Suprapubic skin (tissue), 4 donors: ENCODE measurements at regions not wholly inside any gene's neighbourhood (a gene's known extent, or its start where the extent isn't known, plus 50 kb on each side); places are given as distances from the start of the nearest gene placed in this dataset.

Source experiments
- EP300 ChIP-seq: sonication (generic); formaldehyde crosslinking; IDR thresholded peaks from one replicate; pipeline ENCODE4 v1.6.1; 2017; ENCODE audit warnings: antibody characterized with exemption
- POLR2A ChIP-seq, 2 donors: fragments of 450-650 bp; IDR thresholded peaks; one replicate each; pipeline ENCODE4 v1.6.1; 2017; ENCODE audit warnings: antibody characterized with exemption in 2 of 2, mild to moderate bottlenecking in 2 of 2, moderate library complexity in 2 of 2
- POLR2AphosphoS5 ChIP-seq, 3 donors: sonication (generic); formaldehyde crosslinking; IDR thresholded peaks; one replicate each; pipeline ENCODE4 v1.6.1; 2017; ENCODE audit warnings: antibody characterized with exemption in 3 of 3
- TF ChIP-seq, protein P1 (sequence below), 2 donors: fragments of 200-600 bp in 1 of 2; fragments of 450-650 bp in 1 of 2; sonication (generic) in 1 of 2; IDR thresholded peaks; one replicate each; pipeline ENCODE4 v1.5.1; 2016 to 2019; ENCODE audit warnings: antibody characterized with exemption in 2 of 2, mild to moderate bottlenecking in 1 of 2, moderate library complexity in 1 of 2

DNA sequence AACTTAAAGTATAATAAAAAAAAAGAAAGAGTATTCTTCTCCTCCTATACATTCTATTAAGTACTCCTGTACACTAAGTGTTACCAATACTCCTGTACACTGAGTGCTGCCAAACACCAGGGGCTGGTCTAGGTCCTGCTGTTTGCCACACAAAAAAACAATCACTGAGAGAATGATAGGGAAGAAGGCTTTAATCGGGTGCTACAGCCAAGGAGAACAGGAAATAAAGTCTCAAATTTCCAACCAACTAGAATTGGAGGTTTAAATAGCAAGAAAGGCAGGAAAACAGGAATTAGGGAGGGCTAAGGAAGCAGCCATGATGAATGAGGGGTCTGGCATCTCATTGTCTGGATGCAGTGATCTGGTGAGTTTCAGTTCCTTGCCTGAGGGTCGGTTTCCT is 239.8 kb downstream of the ZNF674 start:
- no peak for TF ChIP-seq POLR2A (IDR thresholded peaks at IDR 0.05)
- TF ChIP-seq, protein P1, sequence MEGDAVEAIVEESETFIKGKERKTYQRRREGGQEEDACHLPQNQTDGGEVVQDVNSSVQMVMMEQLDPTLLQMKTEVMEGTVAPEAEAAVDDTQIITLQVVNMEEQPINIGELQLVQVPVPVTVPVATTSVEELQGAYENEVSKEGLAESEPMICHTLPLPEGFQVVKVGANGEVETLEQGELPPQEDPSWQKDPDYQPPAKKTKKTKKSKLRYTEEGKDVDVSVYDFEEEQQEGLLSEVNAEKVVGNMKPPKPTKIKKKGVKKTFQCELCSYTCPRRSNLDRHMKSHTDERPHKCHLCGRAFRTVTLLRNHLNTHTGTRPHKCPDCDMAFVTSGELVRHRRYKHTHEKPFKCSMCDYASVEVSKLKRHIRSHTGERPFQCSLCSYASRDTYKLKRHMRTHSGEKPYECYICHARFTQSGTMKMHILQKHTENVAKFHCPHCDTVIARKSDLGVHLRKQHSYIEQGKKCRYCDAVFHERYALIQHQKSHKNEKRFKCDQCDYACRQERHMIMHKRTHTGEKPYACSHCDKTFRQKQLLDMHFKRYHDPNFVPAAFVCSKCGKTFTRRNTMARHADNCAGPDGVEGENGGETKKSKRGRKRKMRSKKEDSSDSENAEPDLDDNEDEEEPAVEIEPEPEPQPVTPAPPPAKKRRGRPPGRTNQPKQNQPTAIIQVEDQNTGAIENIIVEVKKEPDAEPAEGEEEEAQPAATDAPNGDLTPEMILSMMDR (IDR thresholded peaks at IDR 0.05) = no peak
- no peak for TF ChIP-seq POLR2AphosphoS5 (IDR thresholded peaks at IDR 0.05)
- TF ChIP-seq EP300 = no peak
